B cell (primary cell): ENCODE measurements at regions not wholly inside any gene's neighbourhood (a gene's known extent, or its start where the extent isn't known, plus 50 kb on each side); places are given as distances from the start of the nearest gene placed in this dataset.

ENCODE experiments used
- EZH2 ChIP-seq: IDR thresholded peaks from 2 replicates; pipeline ENCODE4 v1.6.1; 2012; ENCODE audit warnings: borderline replicate concordance, low read depth, mild to moderate bottlenecking, moderate library complexity, low read length; ENCODE audit not compliant: insufficient read depth, poor library complexity, severe bottlenecking
- TF ChIP-seq, protein P1 (sequence below): fragments of 200-600 bp; IDR thresholded peaks from one replicate; pipeline ENCODE4 v1.8.0; 2022; ENCODE audit warnings: antibody characterized with exemption, mild to moderate bottlenecking

DNA sequence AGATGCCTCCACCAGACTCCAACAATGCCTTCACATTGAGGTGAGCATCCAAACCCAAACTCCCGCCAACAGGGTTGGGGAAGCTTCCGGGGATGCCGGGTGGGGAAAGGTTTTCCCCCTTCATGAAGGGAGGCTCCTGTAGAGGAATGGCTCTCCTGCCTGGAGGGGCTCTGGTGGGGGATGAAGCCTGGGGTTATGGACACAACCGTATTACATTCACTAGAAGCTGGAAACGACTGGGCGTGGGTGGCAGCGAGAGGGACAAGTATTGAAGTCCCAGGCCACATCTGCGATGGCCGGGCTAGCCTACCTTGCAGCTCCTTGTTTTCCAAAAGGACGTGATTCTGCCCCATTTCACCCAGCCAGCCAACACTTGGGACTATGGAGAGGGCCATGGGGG, 321.1 kb downstream of the C16orf95 start:
- TF ChIP-seq, protein P1, sequence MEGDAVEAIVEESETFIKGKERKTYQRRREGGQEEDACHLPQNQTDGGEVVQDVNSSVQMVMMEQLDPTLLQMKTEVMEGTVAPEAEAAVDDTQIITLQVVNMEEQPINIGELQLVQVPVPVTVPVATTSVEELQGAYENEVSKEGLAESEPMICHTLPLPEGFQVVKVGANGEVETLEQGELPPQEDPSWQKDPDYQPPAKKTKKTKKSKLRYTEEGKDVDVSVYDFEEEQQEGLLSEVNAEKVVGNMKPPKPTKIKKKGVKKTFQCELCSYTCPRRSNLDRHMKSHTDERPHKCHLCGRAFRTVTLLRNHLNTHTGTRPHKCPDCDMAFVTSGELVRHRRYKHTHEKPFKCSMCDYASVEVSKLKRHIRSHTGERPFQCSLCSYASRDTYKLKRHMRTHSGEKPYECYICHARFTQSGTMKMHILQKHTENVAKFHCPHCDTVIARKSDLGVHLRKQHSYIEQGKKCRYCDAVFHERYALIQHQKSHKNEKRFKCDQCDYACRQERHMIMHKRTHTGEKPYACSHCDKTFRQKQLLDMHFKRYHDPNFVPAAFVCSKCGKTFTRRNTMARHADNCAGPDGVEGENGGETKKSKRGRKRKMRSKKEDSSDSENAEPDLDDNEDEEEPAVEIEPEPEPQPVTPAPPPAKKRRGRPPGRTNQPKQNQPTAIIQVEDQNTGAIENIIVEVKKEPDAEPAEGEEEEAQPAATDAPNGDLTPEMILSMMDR, result no peak
- TF ChIP-seq EZH2, result no peak
